GM20000 (cell line): ENCODE measurements at regions not wholly inside any gene's neighbourhood (a gene's known extent, or its start where the extent isn't known, plus 50 kb on each side); places are given as distances from the start of the nearest gene placed in this dataset.
"Not testable (repeated sequence)": the region's sequence is repeated elsewhere in the genome, so short reads cannot be mapped to it uniquely, and the experiment has no call there.

Source experiments
- DNase-seq: peaks from one replicate; pipeline ENCODE4 v3.0.0; 2012; ENCODE audit warnings: low spot score
- TF ChIP-seq, protein P1 (sequence below): IDR thresholded peaks from 2 replicates; pipeline ENCODE4 v1.5.1; 2012; ENCODE audit warnings: mild to moderate bottlenecking, control low read depth; ENCODE audit errors: extremely low read depth, missing control alignments

DNA sequence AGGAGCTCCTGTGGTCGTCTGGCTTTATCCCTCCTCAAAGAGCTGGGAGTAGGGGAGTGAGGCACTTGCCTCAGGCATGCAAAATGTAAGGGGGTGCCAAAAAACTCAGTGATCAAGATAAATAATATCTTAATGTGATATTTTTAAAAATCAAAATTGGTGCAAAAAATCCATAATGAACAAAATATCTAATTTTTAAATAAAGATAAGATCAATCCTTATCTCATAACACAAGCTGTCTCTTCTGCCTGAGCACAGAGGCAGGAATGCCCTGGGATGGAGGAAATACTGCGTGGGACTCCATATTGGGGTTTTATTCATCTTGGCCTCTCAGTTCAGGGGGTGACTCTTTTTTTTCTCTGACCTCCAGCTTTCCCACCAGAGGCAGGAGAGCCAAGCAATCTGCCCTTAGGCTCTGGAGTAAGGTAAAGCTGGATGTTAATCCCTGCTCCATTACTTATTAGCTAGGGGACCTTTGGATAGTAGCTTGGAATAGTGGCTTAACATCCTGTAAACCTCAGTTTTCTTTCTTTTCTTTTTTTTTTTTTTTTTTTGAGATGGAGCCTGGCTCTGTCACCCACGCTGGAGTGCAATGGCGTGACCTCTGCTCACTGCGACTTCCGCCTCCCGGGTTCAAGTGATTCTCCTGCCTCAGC lies 77.3 kb upstream of the NFASC start:
- DNase-seq = no peak
- TF ChIP-seq, protein P1, sequence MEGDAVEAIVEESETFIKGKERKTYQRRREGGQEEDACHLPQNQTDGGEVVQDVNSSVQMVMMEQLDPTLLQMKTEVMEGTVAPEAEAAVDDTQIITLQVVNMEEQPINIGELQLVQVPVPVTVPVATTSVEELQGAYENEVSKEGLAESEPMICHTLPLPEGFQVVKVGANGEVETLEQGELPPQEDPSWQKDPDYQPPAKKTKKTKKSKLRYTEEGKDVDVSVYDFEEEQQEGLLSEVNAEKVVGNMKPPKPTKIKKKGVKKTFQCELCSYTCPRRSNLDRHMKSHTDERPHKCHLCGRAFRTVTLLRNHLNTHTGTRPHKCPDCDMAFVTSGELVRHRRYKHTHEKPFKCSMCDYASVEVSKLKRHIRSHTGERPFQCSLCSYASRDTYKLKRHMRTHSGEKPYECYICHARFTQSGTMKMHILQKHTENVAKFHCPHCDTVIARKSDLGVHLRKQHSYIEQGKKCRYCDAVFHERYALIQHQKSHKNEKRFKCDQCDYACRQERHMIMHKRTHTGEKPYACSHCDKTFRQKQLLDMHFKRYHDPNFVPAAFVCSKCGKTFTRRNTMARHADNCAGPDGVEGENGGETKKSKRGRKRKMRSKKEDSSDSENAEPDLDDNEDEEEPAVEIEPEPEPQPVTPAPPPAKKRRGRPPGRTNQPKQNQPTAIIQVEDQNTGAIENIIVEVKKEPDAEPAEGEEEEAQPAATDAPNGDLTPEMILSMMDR = no peak

DNA sequence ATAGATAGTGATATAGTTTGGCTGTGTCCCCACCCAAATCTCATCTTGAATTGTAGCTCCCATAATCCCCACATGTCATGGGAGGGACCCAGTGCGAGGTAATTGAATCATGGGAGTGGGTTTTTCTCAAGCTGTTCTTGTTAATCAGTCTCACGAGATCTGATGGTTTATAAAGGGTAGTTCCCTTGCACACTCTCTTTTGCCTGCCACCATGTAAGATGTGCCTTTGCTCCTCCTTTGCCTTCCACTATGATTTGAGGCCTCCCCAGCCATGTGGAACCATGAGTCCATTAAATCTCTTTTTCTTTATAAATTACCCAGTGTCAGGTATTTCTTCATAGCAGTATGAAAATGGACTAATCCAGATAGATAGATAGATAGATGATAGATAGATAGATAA lies 73.8 kb upstream of the NFASC start:
- not testable (repeated sequence) for DNase-seq

DNA sequence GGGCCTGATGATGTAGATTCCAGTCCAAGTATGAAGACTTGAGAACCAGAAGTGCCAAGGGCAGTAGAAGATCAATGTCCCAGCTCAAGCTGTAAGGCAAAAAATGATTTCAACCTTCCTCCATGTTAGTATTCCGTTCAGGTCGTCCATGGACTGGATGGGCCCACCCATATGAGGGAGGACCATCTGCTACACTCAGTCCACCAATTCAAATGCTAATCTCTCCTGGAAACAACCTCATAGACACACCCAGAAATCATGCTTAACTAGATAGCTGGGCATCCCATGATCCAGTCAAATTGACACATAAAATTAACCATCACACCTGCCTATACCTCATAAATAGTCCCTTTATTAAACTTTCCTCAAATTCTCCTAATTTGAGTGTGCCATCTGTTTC lies 73.3 kb upstream of the NFASC start:
- TF ChIP-seq, protein P1 = no peak
- DNase-seq = no peak

DNA sequence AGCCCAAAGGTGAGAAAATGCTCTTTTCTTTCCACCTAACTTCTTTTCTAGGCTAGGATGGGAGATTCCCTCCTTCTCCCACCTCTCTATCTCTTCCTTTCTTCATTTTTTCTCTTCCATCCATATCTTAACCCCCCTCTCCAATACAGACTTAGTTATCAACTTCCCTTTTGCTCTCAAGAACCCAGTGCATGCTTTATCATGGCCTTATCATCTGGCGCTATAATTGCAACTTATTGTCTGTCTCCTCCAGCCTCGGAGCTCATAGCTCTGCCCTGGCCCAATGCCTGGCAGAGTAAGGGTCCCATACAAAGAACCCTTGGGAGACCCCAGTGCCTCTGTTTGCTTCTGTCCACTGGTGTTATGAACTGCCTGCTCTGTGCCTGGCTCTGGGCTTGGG lies 71.0 kb upstream of the NFASC start:
- DNase-seq = no peak
- TF ChIP-seq, protein P1 = no peak

DNA sequence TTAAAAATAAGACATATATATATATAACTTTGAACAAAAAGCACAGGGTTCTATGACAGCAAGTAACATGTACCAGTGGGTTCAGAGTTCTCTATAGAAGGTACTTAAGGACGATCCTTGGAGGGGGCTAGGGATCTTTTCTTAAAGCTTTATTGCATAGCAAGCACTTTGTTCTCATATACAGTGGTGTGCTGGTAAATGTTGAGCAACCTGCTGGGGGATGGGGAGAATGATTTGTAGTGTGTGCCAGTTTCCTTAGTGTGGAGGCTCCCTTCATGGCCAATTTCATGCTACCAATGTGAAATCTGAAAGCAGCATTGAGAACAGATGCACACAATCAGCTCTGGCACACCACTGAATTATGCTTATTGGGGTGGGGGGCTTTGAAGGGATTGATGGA lies 69.5 kb upstream of the NFASC start:
- no peak for DNase-seq
- TF ChIP-seq, protein P1 = no peak

DNA sequence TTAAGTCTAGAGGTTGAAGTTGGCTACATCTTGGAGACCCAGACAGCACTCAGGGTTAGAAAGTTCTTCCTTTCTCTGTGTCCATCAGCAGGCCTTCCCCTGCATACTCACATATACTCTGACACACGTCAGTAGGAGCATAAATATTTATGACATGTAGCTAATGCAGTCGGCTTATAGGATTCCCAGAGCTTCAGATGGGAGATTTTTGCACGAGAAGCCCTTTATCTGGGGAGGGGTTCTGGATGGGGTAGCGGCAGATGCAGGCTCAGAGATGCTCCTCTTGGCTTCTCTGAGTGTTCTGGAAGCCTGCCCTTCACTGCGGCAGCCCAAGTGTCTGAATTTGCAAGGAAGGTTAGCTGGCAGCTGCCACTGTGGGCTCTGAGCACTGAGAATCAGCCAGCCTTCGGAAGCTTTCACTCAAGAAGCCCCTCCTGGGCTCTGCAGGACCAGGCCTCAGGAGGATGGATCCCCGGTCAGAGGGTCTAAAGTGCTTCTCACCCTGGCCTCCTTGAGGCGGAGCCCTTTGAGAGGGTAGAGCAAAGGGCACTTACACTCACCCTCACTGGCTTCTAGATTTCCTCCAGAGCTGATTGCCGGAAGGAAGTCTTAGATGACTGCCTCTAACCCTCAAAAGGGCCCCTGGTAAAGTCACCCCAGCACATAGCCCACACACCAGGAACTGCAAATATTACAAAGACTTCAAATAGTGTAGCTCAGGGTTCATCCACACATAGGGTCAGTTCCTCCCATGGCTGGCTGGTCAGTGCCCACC lies 68.1 kb upstream of the NFASC start:
- TF ChIP-seq, protein P1 = no peak
- DNase-seq = no peak

DNA sequence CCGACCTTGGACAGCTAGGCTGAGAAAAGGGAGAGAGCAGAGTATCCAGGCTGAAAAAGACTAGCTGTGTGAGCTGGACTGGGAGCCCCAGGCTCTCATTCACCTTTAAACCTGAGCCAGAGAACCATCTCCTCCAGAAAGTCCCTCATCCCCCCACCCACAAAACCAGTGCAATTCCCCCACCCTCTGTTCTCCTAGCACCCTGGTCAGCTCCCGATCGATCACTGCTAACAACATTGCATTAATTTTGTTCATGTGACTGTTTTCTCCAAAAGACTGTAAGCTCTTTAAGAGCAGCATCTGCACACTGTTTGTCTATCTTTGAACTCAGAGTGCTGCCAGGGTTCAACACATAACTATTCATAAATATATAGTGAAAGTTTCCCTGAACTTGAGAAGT lies 67.1 kb upstream of the NFASC start:
- TF ChIP-seq, protein P1 = no peak
- no peak for DNase-seq
